OCI-LY7 (cell line): ENCODE measurements at regions not wholly inside any gene's neighbourhood (a gene's known extent, or its start where the extent isn't known, plus 50 kb on each side); places are given as distances from the start of the nearest gene placed in this dataset.

Experiments used
- CTCF ChIP-seq: fragments of 200-600 bp; sonication (generic); conservative IDR thresholded peaks from 2 replicates; pipeline ENCODE4 v1.5.1; 2014; ENCODE audit warnings: mild to moderate bottlenecking, antibody characterized with exemption, low read length, moderate library complexity, mixed read lengths
- EZH2phosphoT487 ChIP-seq: fragments of 200-600 bp; sonication (generic); IDR thresholded peaks from 2 replicates; pipeline ENCODE4 v1.6.1; 2018; ENCODE audit warnings: low read depth, borderline replicate concordance, mild to moderate bottlenecking, mixed run types, antibody characterized with exemption, low read length, moderate library complexity, mixed read lengths

DNA sequence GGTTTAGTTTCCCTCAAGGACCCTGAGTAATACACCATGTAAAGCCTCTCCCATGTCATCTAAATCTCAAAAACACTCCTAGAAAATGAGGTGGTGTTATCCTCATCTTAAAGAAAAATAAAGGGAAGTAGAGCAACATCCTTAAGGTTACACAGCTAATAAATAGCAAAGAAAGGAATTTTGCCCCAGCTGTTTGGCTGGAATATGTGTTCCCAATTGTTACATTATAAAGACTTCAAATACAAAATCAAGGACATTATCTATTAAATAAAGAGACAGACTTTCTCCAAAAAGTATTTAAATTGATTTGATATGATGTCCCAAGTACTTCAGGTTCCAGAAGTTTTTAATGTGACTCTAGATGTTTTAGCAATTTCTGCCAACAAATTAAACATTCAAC is 57.9 kb upstream of the IL15 start:
- TF ChIP-seq CTCF, result no peak
- no peak for TF ChIP-seq EZH2phosphoT487
